Memory B cell (primary cell): ENCODE measurements at regions not wholly inside any gene's neighbourhood (a gene's known extent, or its start where the extent isn't known, plus 50 kb on each side); places are given as distances from the start of the nearest gene placed in this dataset.
"Not testable (repeated sequence)": the region's sequence is repeated elsewhere in the genome, so short reads cannot be mapped to it uniquely, and the experiment has no call there.

Experiments
- ATAC-seq: fragments of 150-1000 bp; cut with Tn5 transposase; 2 replicates; pipeline ENCODE4 v1.10.0; 2021; ENCODE audit warnings: low read depth, mild to moderate bottlenecking, moderate library complexity
- DNase-seq, 2 donors: peaks; one replicate each; pipeline ENCODE4 v3.0.0; 2022; ENCODE audit warnings: low spot score in 2 of 2
- H3K27ac Mint-ChIP-seq: one replicate; pipeline ENCODE4 v1.8.0; 2022; ENCODE audit warnings: mild to moderate bottlenecking, moderate library complexity, mixed read lengths
- H3K27me3 Mint-ChIP-seq: one replicate; pipeline ENCODE4 v1.8.0; 2022; ENCODE audit warnings: mixed read lengths
- H3K36me3 Mint-ChIP-seq: one replicate; pipeline ENCODE4 v1.8.0; 2022; ENCODE audit warnings: mild to moderate bottlenecking, mixed read lengths
- H3K4me1 Mint-ChIP-seq: one replicate; pipeline ENCODE4 v1.8.0; 2022; ENCODE audit warnings: mixed read lengths
- H3K4me3 Mint-ChIP-seq: one replicate; pipeline ENCODE4 v1.8.0; 2022; ENCODE audit warnings: mild to moderate bottlenecking, moderate library complexity, mixed read lengths
- H3K9me3 Mint-ChIP-seq: one replicate; pipeline ENCODE4 v1.8.0; 2022; ENCODE audit warnings: mixed read lengths

DNA sequence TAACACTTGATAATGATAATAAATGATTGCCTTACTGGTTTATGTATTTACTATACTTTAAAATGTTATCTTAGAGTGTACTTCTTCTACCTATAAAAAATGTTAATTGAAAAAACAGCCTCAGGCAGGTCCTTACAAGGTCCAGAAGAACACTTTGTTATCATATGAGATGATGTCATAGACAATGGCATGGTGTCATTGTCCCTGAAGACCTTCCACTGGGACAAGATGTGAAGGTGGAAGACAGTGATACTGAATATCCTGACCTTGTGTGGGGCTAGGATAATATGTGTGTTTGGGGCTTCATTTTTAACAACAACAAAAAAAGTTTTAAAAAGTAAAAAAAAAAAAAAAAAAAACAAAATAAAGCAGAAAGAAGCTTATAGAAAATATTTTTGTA lies 342.2 kb upstream of the KYNU start:
- Mint-ChIP-seq H3K4me1 (no peaks in the 10 kb centered on the region), H3K27me3 (no peaks in the 10 kb centered on the region), H3K36me3 (no peaks in the 10 kb centered on the region), H3K4me3 (no peak overlapping the region), H3K27ac (no peak overlapping the region), H3K9me3 (no peaks in the 10 kb centered on the region)
- ATAC-seq (no peak), DNase-seq (no peak)

DNA sequence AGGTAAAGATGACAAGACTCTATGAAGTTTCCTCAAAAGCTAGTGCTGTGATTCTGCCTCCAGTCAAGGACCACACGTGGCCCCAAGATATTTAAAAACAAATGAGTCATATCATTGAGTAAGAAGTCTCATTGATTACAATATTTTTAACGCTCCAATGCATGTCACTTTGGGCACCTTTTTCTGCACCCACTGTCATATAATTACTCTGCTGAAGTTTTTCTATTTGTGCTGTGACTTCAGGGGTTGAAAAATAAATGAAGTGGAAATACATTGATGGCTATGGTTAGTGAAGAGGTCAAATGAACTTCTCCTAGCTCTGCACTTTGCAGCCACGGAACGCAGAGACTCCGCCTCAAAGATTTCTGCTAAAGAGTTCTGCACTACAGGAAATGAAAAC lies 344.3 kb upstream of the KYNU start:
- Mint-ChIP-seq H3K9me3 (no peaks in the 10 kb centered on the region), H3K27me3 (no peaks in the 10 kb centered on the region), H3K4me3 (no peak overlapping the region), H3K36me3 (no peaks in the 10 kb centered on the region), H3K27ac (no peak overlapping the region), H3K4me1 (no peaks in the 10 kb centered on the region)
- no peak for ATAC-seq
- no peak for DNase-seq

DNA sequence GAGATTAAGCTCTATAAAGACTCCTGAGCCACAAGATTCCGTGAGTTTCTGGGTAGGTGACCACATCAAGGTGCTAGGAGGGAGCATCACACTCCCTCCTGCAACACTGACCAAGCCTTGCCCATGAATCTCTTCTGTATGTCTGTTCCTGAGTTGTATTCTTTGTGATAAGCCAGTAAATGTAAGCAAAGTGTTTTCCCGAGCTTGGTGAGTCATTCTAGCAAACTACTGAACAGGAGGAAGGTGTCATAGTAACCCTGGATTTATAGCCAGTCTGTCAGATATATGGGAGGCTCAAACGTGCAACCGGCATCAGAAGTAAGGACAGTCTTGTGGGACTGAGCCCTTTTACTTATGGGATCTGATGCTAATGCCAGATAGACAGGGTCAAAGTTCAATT lies 346.1 kb upstream of the KYNU start:
- no peaks in the 10 kb centered on the region for H3K4me1 Mint-ChIP-seq
- H3K36me3 Mint-ChIP-seq = no peaks in the 10 kb centered on the region
- H3K27me3 Mint-ChIP-seq = no peaks in the 10 kb centered on the region
- no peak overlapping the region for H3K4me3 Mint-ChIP-seq
- DNase-seq = no peak
- no peak for ATAC-seq
- no peak overlapping the region for H3K27ac Mint-ChIP-seq
- H3K9me3 Mint-ChIP-seq = no peaks in the 10 kb centered on the region

DNA sequence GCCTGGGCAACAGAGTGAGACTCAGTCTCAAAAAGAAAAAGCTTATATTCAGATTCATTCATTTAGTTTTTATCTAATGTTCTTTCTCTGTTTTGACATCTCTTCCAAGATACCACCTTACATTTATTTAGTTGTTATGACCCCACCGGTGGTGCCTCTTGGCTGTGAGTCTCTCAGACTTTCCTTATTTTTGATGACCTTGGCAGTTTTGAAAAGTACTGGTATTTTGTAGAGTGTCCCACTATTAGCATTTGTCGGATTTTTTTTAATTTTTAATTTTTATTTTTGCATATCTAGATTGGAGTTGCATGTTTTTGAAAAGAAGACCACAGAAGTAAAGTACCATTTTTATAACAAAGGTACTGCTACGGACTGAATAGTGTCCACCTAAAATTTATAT lies 351.7 kb upstream of the KYNU start:
- Mint-ChIP-seq H3K27ac (no peak overlapping the region), H3K9me3 (no peaks in the 10 kb centered on the region), H3K4me1 (no peaks in the 10 kb centered on the region), H3K4me3 (no peak overlapping the region), H3K36me3 (no peaks in the 10 kb centered on the region), H3K27me3 (no peaks in the 10 kb centered on the region)
- ATAC-seq (no peak), DNase-seq (no peak)

DNA sequence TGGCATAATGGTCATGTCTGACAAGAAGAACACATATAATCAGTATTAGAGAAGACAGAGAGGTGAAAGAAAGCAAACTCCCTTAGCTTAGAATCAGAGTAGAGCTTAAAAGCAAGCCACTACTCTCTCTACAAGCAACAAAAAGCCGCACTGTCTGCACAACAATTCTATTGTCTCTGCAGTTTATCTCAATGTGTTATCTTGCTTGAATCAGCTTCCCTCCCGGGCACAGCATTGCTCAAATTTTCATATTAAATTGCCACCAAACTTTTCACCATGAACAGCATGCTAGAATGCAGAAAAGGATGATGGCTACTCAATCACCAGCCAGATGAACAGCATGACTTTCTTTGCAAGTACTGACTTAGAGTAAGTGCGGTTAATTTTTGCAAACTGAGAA lies 356.0 kb upstream of the KYNU start:
- Mint-ChIP-seq H3K36me3 (no peaks in the 10 kb centered on the region), H3K4me1 (no peaks in the 10 kb centered on the region), H3K27me3 (peaks cover 1% of the 10 kb centered on the region), H3K4me3 (no peak overlapping the region), H3K9me3 (no peaks in the 10 kb centered on the region), H3K27ac (no peak overlapping the region)
- ATAC-seq (no peak), DNase-seq (no peak)

DNA sequence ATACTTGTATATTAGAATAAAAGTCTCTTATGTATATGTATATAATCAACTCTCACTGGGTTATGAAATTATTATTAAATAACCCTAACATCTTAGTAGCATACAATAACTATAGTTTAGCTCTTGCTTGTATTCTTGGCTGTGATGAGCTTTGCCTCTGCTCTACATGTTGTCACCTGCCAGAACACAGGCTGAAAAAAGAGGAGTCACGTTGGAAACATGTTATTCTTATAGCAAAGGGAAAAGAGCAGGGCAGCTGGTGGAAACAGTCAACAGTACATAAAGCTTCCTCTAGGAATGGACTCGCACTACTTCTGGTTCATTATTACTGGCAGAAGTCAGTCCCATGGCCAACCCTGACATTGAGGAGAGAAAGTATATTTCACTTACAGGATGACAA lies 362.0 kb upstream of the KYNU start:
- H3K27ac Mint-ChIP-seq = no peak overlapping the region
- no peak overlapping the region for H3K4me3 Mint-ChIP-seq
- H3K27me3 Mint-ChIP-seq = peaks cover 1% of the 10 kb centered on the region
- no peaks in the 10 kb centered on the region for H3K4me1 Mint-ChIP-seq
- no peaks in the 10 kb centered on the region for H3K9me3 Mint-ChIP-seq
- ATAC-seq (no peak), DNase-seq (no peak)
- no peaks in the 10 kb centered on the region for H3K36me3 Mint-ChIP-seq

DNA sequence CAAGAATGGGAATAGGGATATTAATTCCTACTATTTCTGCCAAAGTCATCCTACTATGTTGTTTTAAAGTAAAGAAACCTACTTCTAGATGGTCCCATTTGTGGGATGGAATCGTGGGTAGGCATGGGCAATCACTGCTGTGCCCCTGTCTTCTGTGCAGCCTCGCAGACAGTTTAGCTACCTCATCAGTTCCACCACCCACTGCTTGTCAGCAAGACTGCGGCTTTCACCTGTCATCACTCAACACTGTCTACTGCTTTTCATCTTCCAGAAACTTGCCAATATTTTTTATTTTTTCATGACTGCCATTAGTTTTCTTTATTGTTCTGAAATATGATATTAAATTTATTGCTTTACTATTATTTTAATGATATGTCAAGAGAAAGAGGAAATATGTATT lies 368.1 kb upstream of the KYNU start:
- ATAC-seq (no peak), DNase-seq (no peak)
- Mint-ChIP-seq H3K36me3 (no peaks in the 10 kb centered on the region), H3K9me3 (no peaks in the 10 kb centered on the region), H3K27me3 (no peaks in the 10 kb centered on the region), H3K27ac (no peak overlapping the region), H3K4me3 (no peak overlapping the region), H3K4me1 (no peaks in the 10 kb centered on the region)

DNA sequence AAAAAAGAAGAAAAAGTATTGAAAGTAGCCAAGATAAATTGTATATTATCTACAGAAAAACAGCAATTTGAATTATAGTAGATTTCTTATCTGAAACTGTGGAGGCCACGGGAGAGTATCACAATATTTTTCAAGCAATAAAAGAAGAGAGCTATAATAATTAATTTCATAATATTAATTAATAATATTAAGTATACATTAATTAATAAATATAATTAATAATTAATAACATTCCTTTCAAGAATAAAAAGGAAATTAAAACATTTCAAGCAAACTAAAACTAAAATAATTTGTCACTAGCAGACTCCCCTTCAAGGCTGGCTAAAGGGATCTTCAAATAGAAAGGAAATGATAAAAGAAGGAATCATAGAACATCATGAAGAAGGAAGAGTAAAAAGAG lies 372.7 kb upstream of the KYNU start:
- Mint-ChIP-seq H3K27me3 (peaks cover 8% of the 10 kb centered on the region), H3K4me3 (no peak overlapping the region), H3K36me3 (no peaks in the 10 kb centered on the region), H3K4me1 (no peaks in the 10 kb centered on the region), H3K27ac (no peak overlapping the region), H3K9me3 (peaks cover 4% of the 10 kb centered on the region)
- no peak for ATAC-seq
- no peak for DNase-seq

DNA sequence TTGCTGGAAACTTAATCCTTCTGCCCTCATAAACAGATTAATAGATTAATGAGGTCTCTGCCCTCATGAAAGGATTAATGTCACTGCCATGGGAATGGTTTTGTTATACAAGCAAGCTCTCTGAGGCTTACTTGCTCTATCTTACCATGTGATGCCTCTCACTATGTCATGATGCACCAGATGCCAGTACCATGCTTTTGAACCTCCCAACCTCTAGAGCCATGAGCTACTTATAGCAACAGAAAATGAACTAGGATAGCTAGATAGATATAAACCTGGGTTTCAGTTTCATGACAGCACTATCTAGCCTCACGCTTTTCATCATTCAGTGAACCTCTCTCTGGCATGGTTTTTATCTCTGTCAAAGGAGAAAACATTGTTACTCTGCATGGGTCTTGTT lies 371.6 kb upstream of the LRP1B start:
- no peaks in the 10 kb centered on the region for H3K4me1 Mint-ChIP-seq
- peaks cover 8% of the 10 kb centered on the region for H3K27me3 Mint-ChIP-seq
- peaks cover 4% of the 10 kb centered on the region for H3K9me3 Mint-ChIP-seq
- ATAC-seq (no peak), DNase-seq (no peak)
- H3K4me3 Mint-ChIP-seq = no peak overlapping the region
- no peak overlapping the region for H3K27ac Mint-ChIP-seq
- no peaks in the 10 kb centered on the region for H3K36me3 Mint-ChIP-seq

DNA sequence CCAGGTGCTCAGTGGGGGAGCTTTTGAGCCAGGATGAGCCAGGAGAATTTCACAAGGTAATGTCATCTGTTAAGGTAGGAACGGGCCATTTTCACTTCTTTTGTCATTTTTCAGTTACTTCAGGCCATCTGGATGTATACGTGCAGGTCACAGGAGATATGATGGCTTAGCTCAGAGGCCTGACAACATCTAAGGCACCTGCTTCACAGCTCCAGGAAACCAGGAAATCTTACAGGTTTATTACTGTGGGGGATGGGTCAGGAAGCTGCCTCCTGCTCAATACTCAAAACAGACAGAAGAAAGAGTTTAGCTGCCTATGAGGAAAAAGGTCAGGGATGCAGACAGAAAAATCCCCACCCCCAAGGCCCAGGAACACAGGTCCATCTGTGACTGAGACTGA lies 364.3 kb upstream of the LRP1B start:
- no peak for DNase-seq
- Mint-ChIP-seq H3K4me3 (no peak overlapping the region), H3K36me3 (no peaks in the 10 kb centered on the region)

DNA sequence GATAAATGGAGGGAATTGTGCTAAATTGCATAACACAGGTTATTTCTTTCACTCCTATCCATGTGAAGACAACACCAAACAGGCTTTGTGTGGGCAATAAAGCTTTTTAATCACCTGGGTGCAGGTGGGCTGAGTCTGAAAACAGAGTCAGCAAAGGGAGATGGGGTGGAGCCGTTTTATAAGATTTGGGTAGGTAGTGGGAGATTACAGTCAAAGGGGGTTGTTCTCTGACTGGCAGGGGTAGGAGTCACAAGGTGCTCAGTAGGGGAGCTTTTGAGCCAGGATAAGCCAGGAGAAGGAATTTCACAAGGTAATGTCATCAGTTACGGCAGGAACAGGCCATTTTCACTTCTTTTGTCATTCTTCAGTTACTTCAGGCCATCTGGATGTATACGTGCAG lies 358.8 kb upstream of the LRP1B start:
- H3K4me3 Mint-ChIP-seq, ATAC-seq, DNase-seq: not testable (repeated sequence)

More for the DNA sequence above, 364.3 kb upstream of the LRP1B start:
- H3K4me1 Mint-ChIP-seq = no peaks in the 10 kb centered on the region
- peaks cover under 1% of the 10 kb centered on the region for H3K9me3 Mint-ChIP-seq
- peaks cover 3% of the 10 kb centered on the region for H3K27me3 Mint-ChIP-seq
- H3K27ac Mint-ChIP-seq = no peak overlapping the region
- no peak for ATAC-seq

DNA sequence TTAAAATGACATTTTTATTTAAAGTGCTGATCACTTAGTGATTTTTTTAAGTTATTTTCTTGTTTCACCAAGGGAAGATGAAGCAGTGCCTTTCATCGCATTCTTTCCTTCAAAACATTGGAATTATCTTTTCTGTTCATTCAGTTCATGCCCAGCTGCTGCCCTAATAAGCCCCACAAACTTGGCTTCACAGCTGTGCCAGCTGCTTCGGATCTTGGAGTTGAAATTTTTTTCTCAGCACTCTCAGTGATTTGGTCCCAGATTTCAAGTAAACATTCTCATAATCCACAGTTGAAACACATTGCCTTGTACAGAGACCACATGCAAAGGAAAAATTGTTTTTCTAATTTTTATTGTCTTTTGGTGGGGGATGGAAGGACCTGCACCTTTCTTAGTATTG lies 353.3 kb upstream of the LRP1B start:
- Mint-ChIP-seq H3K4me3 (no peak overlapping the region), H3K27me3 (peaks cover 3% of the 10 kb centered on the region), H3K9me3 (no peaks in the 10 kb centered on the region), H3K27ac (no peak overlapping the region), H3K36me3 (no peaks in the 10 kb centered on the region), H3K4me1 (no peaks in the 10 kb centered on the region)
- DNase-seq = no peak
- ATAC-seq = no peak

More for the DNA sequence above, 358.8 kb upstream of the LRP1B start:
- not testable (repeated sequence) for H3K27me3 Mint-ChIP-seq, H3K9me3 Mint-ChIP-seq, H3K36me3 Mint-ChIP-seq, H3K27ac Mint-ChIP-seq, H3K4me1 Mint-ChIP-seq

DNA sequence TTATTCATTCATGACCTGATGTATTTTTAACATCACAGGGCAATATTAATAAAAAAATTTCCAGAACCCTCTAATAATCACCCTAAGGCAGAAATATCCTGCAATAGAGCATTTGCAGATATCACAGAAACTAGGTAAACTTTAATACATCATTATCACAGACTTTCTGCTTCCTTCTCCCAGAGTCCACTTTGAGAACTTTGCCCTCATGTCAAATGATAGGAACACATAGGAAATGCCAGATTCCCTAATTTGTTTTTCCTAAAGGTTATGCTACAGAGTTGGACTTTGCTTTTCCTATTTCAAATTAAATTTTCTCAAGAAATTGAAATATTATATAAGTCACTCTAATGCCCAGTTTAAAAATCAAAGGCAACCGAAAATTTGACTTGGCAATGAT lies 352.8 kb upstream of the LRP1B start:
- H3K4me3 Mint-ChIP-seq = no peak overlapping the region
- no peak for ATAC-seq
- DNase-seq = no peak
- H3K9me3 Mint-ChIP-seq = no peaks in the 10 kb centered on the region
- H3K36me3 Mint-ChIP-seq = no peaks in the 10 kb centered on the region
- no peak overlapping the region for H3K27ac Mint-ChIP-seq
- no peaks in the 10 kb centered on the region for H3K4me1 Mint-ChIP-seq
- peaks cover 4% of the 10 kb centered on the region for H3K27me3 Mint-ChIP-seq

DNA sequence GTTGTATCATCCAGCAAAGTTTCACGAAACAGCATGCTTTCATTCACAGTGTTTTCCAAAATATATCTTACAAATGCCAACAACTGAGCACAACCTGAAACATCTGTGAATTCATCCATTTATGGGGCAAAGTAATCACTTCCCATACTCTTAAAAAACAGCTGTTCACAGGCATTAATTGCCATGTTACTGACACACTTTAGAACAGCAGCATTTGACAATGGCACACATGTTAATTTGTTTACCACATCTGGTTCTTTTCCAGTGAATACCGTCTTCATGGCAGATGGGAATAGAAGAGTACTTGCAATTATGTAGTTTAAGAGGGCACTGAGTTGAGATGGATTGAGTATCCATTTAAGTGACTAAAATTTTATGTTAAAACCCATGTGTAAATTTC lies 347.4 kb upstream of the LRP1B start:
- no peaks in the 10 kb centered on the region for H3K36me3 Mint-ChIP-seq
- H3K27me3 Mint-ChIP-seq = peaks cover 1% of the 10 kb centered on the region
- ATAC-seq = no peak
- DNase-seq = no peak
- H3K9me3 Mint-ChIP-seq = no peaks in the 10 kb centered on the region
- no peak overlapping the region for H3K27ac Mint-ChIP-seq
- H3K4me1 Mint-ChIP-seq = no peaks in the 10 kb centered on the region
- no peak overlapping the region for H3K4me3 Mint-ChIP-seq

DNA sequence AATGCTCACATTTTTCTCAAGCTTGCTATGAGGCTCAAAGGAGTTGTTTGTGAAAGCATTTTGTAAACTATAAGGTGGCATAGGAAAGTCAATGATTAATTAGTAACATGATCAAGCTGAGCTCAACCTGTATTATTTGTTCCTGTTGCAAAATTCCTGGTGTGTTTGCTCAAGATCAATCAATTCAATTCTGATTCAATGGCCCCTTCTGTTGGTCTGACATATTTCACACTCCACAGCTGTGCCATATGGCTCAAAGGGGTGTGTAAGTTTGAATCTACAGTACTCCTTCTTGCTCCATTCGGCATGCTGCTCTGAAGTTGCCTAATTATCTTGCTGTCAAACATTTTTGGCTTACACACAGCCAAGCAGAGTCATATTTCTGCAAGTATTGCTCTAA lies 341.6 kb upstream of the LRP1B start:
- Mint-ChIP-seq H3K4me1 (no peaks in the 10 kb centered on the region), H3K27me3 (peaks cover 6% of the 10 kb centered on the region), H3K27ac (no peak overlapping the region), H3K9me3 (no peaks in the 10 kb centered on the region), H3K4me3 (no peak overlapping the region), H3K36me3 (no peaks in the 10 kb centered on the region)
- ATAC-seq (no peak), DNase-seq (no peak)

DNA sequence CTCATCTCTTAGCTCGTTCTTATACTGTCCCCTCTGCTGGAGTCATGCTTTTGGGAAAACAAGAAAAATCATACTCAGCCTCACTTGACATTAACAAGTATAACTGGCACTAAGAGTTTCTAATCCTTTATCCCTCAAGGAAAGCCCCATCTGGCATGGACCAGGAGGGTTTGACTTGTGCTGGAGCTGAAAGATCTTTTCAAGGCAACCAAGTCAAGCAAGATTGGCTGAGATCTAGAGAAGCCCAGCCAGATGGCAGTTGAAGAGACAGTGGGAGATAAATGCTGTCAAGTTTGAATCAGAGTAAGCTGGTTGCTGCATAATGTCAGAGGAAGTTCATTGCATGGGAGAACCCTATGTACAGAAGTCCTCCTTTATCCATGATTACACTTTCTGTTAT lies 336.5 kb upstream of the LRP1B start:
- Mint-ChIP-seq H3K9me3 (peaks cover 3% of the 10 kb centered on the region), H3K4me3 (no peak overlapping the region), H3K27me3 (peaks cover 11% of the 10 kb centered on the region), H3K27ac (no peak overlapping the region), H3K36me3 (no peaks in the 10 kb centered on the region), H3K4me1 (no peaks in the 10 kb centered on the region)
- ATAC-seq (no peak), DNase-seq (no peak)
